ENCODE measurements at regions not wholly inside any gene's neighbourhood (a gene's known extent, or its start where the extent isn't known, plus 50 kb on each side); places are given as distances from the start of the nearest gene placed in this dataset.

DNA sequence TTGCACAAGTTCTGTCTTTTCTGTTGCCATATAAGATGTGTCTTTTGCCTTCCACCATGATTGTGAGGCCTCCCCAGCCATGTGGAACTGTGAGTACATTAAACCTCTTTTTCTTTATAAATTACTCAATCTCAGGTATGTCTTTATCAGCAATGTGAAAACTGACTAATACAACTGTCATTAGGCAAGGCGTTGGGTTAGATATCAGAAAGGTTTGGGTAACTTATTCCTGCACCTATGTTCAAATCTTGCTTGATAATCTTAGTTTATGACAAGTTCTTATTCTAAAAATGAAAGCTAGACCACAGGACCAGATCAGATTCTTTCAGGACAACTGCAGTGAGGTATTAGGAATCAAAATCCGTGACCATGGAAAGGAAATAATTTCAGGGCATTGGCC is 160.6 kb upstream of the BDNF start:
- DNase-seq (ENCODE audit: low spot score), result no peak

GRCh38 chr11:27858866-27859265 is 158.6 kb upstream of the BDNF start:
- DNase-seq (ENCODE audit: low spot score), result no peak

- no peak for DNase-seq (ENCODE audit: low spot score)
Observed at GRCh38 chr11:27857588-27857987, 157.3 kb upstream of the BDNF start.

GRCh38 chr11:27857014-27857413 is 156.8 kb upstream of the BDNF start:
- DNase-seq (ENCODE audit: low spot score), result no peak

- peak; percentile 38 for DNase-seq (ENCODE audit: low spot score)
Observed at GRCh38 chr11:27848423-27848822, 148.2 kb upstream of the BDNF start.

GRCh38 chr11:27847496-27847895 is 147.2 kb upstream of the BDNF start:
- DNase-seq (ENCODE audit: low spot score), result no peak

DNA sequence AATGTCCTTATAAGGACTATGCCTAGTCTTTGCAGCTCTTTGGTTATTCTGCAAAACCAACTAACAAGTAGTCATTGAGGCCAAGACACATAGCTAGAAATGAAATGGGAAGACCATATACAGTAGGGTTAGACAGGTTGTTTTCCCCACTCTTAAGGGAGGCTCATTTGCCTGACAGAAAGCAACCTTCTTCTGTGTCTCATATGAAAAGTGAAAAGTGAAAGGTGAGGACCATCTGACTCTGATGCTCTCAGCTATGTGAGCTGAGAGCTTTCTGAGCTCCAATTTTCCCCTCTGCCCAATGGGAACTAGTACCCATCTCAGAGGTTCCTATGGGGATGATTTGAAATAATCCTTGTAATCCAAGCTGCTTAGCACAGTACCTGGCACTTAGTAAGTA is 142.0 kb upstream of the BDNF start:
- no peak for DNase-seq (ENCODE audit: low spot score)

DNA sequence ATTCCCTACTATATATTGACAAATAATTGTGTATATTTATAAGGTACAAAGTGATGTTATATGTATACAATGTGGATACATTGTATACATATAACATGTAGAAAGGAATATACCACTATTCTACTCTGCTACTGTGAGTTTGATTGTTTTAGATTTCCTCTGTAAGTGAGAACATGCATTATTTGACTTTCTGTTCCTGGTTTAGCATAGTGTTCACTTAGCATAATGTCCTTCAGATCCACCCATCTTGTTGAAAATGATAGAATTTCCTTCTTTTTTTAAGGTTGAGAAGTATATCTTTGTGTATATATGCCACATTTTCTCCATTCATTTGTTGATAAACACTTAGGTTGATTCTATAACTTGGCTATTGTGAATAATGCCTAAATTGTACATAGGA is 140.8 kb upstream of the BDNF start:
- DNase-seq (ENCODE audit: low spot score), result no peak

GRCh38 chr11:27839226-27839913 is 139.1 kb upstream of the BDNF start:
- no peak for DNase-seq (ENCODE audit: low spot score)

DNA sequence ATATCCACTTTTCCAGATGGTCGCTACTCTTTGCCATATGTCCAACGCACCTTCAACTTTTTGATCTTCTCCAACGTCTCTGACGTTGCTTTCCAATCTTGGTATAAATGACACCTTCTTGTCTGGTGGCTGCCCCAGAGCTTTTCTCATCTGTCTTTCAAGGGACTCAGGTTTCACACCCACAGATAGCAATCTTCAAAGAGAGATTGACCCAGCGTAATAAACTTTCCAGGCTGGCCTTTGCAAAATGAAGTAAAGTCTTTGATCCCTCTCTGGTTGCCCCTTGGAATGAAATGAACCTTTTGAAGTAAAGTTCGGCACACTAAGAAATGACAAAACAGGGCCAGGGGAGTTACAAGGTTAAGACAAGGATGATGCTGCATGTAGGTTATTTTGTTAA is 138.4 kb upstream of the BDNF start:
- no peak for DNase-seq (ENCODE audit: low spot score)

- DNase-seq (ENCODE audit: low spot score), result no peak
Observed at GRCh38 chr11:27837895-27838563, 137.8 kb upstream of the BDNF start.

- no peak for DNase-seq (ENCODE audit: low spot score)
Observed at GRCh38 chr11:27830206-27830605, 130.0 kb upstream of the BDNF start.

- DNase-seq (ENCODE audit: low spot score), result no peak
Observed at GRCh38 chr11:27820249-27820648, 120.0 kb upstream of the BDNF start.

GRCh38 chr11:27816197-27816596 is 115.9 kb upstream of the BDNF start:
- DNase-seq (ENCODE audit: low spot score), result no peak

GRCh38 chr11:27812341-27812740 is 112.1 kb upstream of the BDNF start:
- no peak for DNase-seq (ENCODE audit: low spot score)

DNA sequence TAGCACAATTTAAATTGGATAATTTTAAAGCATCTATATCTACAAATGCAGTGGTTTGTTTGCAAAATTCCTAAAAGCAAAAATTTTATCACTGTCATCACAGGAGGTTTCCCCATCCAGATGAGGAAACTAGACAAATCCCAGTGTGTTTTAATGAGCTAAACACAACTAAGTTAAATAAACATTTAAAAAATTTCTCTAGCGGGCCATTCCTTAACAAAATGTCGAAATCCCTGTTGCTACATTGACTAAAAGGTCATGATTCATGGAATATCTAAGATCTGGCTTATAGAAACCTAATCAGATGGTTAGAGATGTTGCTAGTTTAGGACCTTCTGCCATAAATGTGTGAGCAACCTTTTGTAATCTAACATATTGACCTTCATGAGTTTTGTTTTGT is 107.3 kb upstream of the BDNF start:
- no peak for DNase-seq (ENCODE audit: low spot score)

- DNase-seq (ENCODE audit: low spot score), result no peak
Observed at GRCh38 chr11:27806122-27806521, 105.9 kb upstream of the BDNF start.

GRCh38 chr11:27795955-27796861 is 96.0 kb upstream of the BDNF start:
- peak; percentile 10 for DNase-seq (ENCODE audit: low spot score)

- DNase-seq (ENCODE audit: low spot score), result no peak
Observed at GRCh38 chr11:27786864-27787263, 86.6 kb upstream of the BDNF start.

- DNase-seq (ENCODE audit: low spot score), result no peak
Observed at GRCh38 chr11:27786331-27786730, 86.1 kb upstream of the BDNF start.

- no peak for DNase-seq (ENCODE audit: low spot score)
Observed at GRCh38 chr11:27783701-27784355, 83.6 kb upstream of the BDNF start.

GRCh38 chr11:27777033-27777432 is 76.8 kb upstream of the BDNF start:
- no peak for DNase-seq (ENCODE audit: low spot score)
